HL-60 (cell line): ENCODE measurements at regions not wholly inside any gene's neighbourhood (a gene's known extent, or its start where the extent isn't known, plus 50 kb on each side); places are given as distances from the start of the nearest gene placed in this dataset.

Experiments
- DNase-seq, 2 experiments: peaks; one replicate each; pipeline ENCODE4 v3.0.0-alpha.2; 2010 to 2020; ENCODE audit warnings: low read depth in 1 of 2, low spot score in 1 of 2
- H3K27ac ChIP-seq: fragments of 250-450 bp; sonication (Bioruptor Pico); replicated peaks from 2 replicates; pipeline ENCODE4 v1.5.1; 2020; ENCODE audit warnings: mild to moderate bottlenecking, moderate library complexity
- H3K27me3 ChIP-seq: fragments of 250-450 bp; sonication (Bioruptor Pico); 2 replicates; pipeline ENCODE4 v1.5.1; 2021; ENCODE audit warnings: mild to moderate bottlenecking, moderate library complexity; ENCODE audit not compliant: insufficient read depth, poor library complexity, severe bottlenecking
- H3K4me3 ChIP-seq: replicated peaks from 2 replicates; pipeline ENCODE4 v1.5.1; 2011; ENCODE audit warnings: mild to moderate bottlenecking, control low read depth, low read length; ENCODE audit not compliant: insufficient read depth
- GABPA ChIP-seq: IDR thresholded peaks from 2 replicates; pipeline ENCODE4 v1.6.1; 2012; ENCODE audit warnings: low read depth
- POLR2AphosphoS5 ChIP-seq: IDR thresholded peaks from 2 replicates; pipeline ENCODE4 v1.6.1; 2012; ENCODE audit warnings: low read depth
- SPI1 ChIP-seq: IDR thresholded peaks from 2 replicates; pipeline ENCODE4 v1.6.1; 2012; ENCODE audit warnings: low read depth, mild to moderate bottlenecking, borderline replicate concordance
- TF ChIP-seq, protein P1 (sequence below): IDR thresholded peaks from 2 replicates; pipeline ENCODE4 v1.6.1; 2012; ENCODE audit warnings: low read depth; ENCODE audit not compliant: insufficient replicate concordance
- TF ChIP-seq, protein P2 (sequence below): IDR thresholded peaks from one replicate; pipeline ENCODE4 v1.5.1; 2011; ENCODE audit warnings: low read length, control low read depth, inconsistent platforms; ENCODE audit not compliant: insufficient read depth

DNA sequence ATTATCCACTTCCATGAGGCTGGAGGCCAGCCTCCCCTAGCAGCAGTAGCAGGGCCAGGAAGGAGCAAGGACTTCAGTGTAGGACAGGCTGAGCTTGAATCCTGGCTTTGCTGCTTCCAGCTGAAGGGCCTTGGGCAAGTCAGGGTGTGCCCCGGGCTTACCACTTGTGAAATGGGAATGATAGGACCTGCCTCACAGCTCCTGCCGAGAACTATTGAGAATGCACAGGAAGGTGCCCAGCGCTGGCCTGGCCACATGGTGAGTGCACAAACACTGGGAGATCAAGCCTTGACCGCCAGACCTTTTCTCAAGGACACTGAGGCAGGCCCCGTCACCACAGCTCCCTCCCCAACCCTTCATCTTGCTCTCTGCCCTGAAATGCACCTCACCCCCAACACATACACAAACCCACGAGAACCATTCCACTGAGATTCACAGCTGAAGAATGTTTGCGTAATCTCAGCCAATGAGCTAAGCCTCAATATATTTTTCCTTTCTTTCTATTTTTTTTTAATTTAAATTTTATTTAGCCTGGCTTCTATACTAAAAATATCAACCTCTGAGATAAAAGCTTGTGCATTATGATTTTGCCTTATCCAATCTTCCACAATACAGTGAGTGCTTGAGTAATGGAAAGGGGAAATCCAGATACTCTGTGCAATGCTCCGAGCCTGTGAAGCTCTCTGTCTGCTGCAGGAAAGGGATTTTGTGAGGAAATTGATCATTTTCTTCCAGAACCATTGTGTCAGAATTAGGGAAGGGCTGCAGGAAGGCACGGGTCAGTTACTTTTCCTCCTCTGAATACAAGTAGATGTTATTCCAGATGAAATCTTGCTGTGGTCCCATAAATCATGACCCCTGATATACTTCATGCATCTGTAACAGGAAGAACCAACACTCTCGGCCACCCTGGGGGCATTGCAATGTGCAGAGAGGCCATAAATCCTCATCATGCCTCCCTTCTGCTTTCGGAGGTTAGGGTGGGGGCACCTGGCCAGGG is 193.9 kb downstream of the TLE3 start:
- Histone ChIP-seq H3K27me3 (no peaks in the 10 kb centered on the region), H3K4me3 (no peak overlapping the region), H3K27ac (no peak overlapping the region)
- no peak for TF ChIP-seq POLR2AphosphoS5
- TF ChIP-seq, protein P1, sequence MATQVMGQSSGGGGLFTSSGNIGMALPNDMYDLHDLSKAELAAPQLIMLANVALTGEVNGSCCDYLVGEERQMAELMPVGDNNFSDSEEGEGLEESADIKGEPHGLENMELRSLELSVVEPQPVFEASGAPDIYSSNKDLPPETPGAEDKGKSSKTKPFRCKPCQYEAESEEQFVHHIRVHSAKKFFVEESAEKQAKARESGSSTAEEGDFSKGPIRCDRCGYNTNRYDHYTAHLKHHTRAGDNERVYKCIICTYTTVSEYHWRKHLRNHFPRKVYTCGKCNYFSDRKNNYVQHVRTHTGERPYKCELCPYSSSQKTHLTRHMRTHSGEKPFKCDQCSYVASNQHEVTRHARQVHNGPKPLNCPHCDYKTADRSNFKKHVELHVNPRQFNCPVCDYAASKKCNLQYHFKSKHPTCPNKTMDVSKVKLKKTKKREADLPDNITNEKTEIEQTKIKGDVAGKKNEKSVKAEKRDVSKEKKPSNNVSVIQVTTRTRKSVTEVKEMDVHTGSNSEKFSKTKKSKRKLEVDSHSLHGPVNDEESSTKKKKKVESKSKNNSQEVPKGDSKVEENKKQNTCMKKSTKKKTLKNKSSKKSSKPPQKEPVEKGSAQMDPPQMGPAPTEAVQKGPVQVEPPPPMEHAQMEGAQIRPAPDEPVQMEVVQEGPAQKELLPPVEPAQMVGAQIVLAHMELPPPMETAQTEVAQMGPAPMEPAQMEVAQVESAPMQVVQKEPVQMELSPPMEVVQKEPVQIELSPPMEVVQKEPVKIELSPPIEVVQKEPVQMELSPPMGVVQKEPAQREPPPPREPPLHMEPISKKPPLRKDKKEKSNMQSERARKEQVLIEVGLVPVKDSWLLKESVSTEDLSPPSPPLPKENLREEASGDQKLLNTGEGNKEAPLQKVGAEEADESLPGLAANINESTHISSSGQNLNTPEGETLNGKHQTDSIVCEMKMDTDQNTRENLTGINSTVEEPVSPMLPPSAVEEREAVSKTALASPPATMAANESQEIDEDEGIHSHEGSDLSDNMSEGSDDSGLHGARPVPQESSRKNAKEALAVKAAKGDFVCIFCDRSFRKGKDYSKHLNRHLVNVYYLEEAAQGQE: no peak
- TF ChIP-seq GABPA: no peak
- TF ChIP-seq, protein P2, sequence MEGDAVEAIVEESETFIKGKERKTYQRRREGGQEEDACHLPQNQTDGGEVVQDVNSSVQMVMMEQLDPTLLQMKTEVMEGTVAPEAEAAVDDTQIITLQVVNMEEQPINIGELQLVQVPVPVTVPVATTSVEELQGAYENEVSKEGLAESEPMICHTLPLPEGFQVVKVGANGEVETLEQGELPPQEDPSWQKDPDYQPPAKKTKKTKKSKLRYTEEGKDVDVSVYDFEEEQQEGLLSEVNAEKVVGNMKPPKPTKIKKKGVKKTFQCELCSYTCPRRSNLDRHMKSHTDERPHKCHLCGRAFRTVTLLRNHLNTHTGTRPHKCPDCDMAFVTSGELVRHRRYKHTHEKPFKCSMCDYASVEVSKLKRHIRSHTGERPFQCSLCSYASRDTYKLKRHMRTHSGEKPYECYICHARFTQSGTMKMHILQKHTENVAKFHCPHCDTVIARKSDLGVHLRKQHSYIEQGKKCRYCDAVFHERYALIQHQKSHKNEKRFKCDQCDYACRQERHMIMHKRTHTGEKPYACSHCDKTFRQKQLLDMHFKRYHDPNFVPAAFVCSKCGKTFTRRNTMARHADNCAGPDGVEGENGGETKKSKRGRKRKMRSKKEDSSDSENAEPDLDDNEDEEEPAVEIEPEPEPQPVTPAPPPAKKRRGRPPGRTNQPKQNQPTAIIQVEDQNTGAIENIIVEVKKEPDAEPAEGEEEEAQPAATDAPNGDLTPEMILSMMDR: no peak
- no peak for TF ChIP-seq SPI1
- DNase-seq: no peak

DNA sequence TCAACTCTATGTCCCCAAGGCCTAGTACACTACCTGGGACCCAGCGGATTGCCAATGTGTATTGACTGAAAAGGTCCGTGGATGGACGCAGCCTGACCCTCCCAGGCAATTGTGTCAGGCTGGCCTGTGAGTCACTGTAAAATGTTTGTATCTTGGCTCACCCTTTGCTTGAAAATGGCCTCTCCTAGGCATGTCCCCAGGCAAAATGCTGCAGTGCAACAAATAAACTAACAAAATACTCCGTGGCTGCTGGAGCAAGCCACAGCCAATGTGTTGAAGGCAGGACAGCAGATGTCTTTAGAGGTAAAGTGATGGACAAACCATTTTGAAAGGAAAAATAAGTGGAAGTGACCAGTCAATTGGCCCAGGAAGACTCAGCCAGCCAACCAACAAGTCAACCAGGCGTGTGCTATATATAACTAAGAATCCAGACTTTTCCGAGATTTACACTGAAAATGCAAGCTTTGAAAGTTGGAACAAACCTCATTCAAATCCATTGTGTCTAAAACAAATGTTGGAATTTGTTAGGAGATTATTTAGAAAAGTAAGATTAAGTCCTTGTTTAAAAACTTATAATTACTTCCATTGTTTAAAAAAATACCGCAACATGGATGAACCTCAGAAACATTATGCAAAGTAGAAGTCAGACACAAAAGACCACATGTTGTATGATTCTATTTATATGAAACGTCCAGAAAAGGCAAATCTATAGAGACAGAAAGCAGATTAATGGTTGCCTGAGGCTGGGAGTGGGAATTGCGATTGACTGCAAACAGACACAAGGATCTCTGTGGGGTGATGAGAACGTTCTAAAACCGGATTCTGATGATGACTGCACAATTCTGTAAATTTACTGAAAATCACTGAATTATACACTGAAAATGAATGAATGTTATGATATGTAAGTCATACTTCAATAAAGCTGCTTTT is 191.2 kb downstream of the TLE3 start:
- no peak overlapping the region for H3K27ac ChIP-seq
- H3K27me3 ChIP-seq: no peaks in the 10 kb centered on the region
- TF ChIP-seq, protein P1: no peak
- no peak for TF ChIP-seq POLR2AphosphoS5
- TF ChIP-seq SPI1: no peak
- TF ChIP-seq, protein P2: no peak
- no peak for TF ChIP-seq GABPA
- no peak overlapping the region for H3K4me3 ChIP-seq
- DNase-seq: no peak

DNA sequence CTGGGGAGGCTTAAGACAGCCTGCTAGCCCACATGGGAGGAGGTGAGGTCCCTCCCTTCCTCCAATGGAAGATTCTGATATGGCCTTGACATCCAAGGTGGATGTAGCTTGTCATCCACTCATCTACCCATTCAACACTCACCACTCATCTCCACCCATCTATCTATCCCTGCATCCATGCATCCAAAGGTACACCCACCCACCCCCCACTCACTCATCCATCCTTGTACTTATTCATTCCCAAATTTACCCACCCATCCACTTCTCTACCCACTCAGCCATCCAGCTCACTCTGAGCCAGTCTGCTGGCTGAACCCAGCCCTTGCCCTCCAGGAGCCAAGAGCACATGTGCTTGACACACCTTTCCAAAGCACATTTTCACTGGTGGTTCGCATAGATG is 189.7 kb downstream of the TLE3 start:
- Histone ChIP-seq H3K4me3 (no peak overlapping the region), H3K27ac (no peak overlapping the region), H3K27me3 (no peaks in the 10 kb centered on the region)
- DNase-seq: no peak
- TF ChIP-seq SPI1 (no peak), GABPA (no peak), POLR2AphosphoS5 (no peak)
- TF ChIP-seq, protein P1: no peak
- TF ChIP-seq, protein P2: no peak
